Duodenal mucosa (tissue), 2 donors: ENCODE measurements at regions not wholly inside any gene's neighbourhood (a gene's known extent, or its start where the extent isn't known, plus 50 kb on each side); places are given as distances from the start of the nearest gene placed in this dataset.

Experiments used
- H3K27ac ChIP-seq: one replicate; pipeline ENCODE4 v1.7.0; 2013; ENCODE audit warnings: low read depth, low read length
- H3K27me3 ChIP-seq, 2 donors: one replicate each; pipeline ENCODE4 v1.7.0; 2013; ENCODE audit warnings: low read length in 2 of 2, control low read depth in 1 of 2; ENCODE audit not compliant: insufficient read depth in 2 of 2, control insufficient read depth in 1 of 2
- H3K36me3 ChIP-seq, 2 donors: one replicate each; pipeline ENCODE4 v1.7.0; 2013; ENCODE audit warnings: low read length in 2 of 2, control low read depth in 1 of 2; ENCODE audit not compliant: insufficient read depth in 2 of 2, control insufficient read depth in 1 of 2
- H3K4me1 ChIP-seq, 2 donors: one replicate each; pipeline ENCODE4 v1.7.0; 2013; ENCODE audit warnings: low read length in 2 of 2, control low read depth in 1 of 2; ENCODE audit not compliant: insufficient read depth in 2 of 2, control insufficient read depth in 1 of 2
- H3K4me3 ChIP-seq, 2 donors: one replicate each; pipeline ENCODE4 v1.7.0; 2013; ENCODE audit warnings: low read length in 2 of 2, low read depth in 1 of 2
- H3K9ac ChIP-seq, 2 donors: one replicate each; pipeline ENCODE4 v1.7.0; 2013; ENCODE audit warnings: low read length in 2 of 2, low read depth in 1 of 2
- H3K9me3 ChIP-seq, 2 donors: one replicate each; pipeline ENCODE4 v1.7.0; 2013; ENCODE audit warnings: low read length in 2 of 2, control low read depth in 1 of 2; ENCODE audit not compliant: control insufficient read depth in 1 of 2

DNA sequence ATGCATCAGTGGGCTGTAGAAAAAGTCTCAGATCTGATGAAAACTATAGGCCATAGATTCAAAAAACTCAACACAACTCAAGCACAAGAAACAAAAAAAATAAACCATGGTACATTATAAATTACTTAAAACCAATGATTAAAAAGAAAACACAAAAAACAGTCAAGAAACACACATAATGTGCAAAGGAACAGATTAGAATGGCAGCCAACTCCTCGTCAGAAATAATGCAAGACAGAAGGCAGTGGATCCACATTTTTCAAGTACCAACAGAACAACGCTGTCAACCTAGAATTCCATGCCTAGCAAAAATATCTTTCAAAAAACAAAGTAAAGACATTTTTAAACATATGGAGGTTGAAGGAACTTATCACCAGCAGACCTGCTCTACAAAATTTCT is 69.7 kb downstream of the PSMB1 start:
- H3K4me3 ChIP-seq: no peak overlapping the region
- H3K27ac ChIP-seq: no peak overlapping the region
- H3K9me3 ChIP-seq: no peaks in the 10 kb centered on the region
- no peak overlapping the region for H3K9ac ChIP-seq
- no peaks in the 10 kb centered on the region for H3K36me3 ChIP-seq
- peaks cover 0 to 3% of the 10 kb centered on the region in 2 donors for H3K4me1 ChIP-seq
- peaks cover 0 to 3% of the 10 kb centered on the region in 2 donors for H3K27me3 ChIP-seq

DNA sequence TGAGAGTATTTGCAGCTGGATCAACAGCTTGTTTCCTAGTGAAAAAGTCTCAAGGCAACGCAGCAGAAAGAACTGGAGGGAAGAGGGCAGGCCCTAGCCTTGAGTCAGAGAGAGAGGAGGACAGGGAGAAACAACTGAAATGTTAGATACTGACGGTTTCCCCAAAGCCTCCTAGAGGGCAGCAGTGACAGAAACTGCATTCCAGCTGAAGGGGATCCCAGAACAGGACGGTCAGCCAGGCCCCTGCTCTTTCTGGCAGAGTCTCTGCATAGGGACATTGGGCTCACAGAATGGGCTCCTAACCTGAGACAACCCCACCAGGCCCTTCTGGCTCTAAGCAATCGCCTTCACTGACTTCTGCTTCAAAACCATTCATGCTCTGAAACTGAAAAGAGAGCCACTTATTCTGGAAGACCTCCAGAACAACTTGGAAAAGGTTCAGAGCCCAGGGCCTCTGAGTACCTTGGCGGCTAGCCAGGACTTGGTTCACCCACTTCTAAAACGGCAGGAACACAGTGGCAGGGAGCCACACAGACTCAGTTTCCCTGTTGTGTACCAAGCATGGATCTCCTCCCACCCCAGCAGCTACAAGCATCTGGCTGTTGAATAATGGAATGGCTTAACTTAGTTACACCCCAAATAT is 72.9 kb downstream of the PSMB1 start:
- H3K27me3 ChIP-seq: no peaks in the 10 kb centered on the region
- no peaks in the 10 kb centered on the region for H3K9me3 ChIP-seq
- no peaks in the 10 kb centered on the region for H3K36me3 ChIP-seq
- no peak overlapping the region for H3K27ac ChIP-seq
- H3K9ac ChIP-seq: no peak overlapping the region
- H3K4me1 ChIP-seq: peaks cover 0 to 3% of the 10 kb centered on the region in 2 donors
- H3K4me3 ChIP-seq: no peak overlapping the region

DNA sequence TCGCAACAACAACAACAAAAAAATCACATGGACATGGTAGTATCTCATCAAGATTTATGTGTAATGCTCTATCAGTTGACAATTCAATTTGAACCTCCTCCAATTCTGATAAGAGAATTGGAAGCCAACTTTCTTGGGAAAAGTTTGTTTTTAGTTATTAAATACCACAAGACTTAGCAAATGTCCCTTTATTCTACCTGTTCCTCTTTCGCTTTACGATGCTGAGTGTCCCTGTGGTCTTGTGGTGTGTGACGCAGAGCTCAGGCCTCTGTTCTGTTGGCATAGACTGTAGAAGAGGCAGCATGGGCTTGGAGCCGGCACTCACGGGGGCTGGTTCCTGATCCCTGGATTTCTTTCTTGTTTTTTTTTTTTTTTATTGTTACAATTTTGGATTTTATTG is 76.7 kb downstream of the PSMB1 start:
- H3K4me1 ChIP-seq: peaks cover 0 to 3% of the 10 kb centered on the region in 2 donors
- H3K36me3 ChIP-seq: no peaks in the 10 kb centered on the region
- no peaks in the 10 kb centered on the region for H3K9me3 ChIP-seq
- H3K9ac ChIP-seq: no peak overlapping the region
- peaks cover 3 to 4% of the 10 kb centered on the region in 2 donors for H3K27me3 ChIP-seq
- H3K27ac ChIP-seq: no peak overlapping the region
- H3K4me3 ChIP-seq: no peak overlapping the region

DNA sequence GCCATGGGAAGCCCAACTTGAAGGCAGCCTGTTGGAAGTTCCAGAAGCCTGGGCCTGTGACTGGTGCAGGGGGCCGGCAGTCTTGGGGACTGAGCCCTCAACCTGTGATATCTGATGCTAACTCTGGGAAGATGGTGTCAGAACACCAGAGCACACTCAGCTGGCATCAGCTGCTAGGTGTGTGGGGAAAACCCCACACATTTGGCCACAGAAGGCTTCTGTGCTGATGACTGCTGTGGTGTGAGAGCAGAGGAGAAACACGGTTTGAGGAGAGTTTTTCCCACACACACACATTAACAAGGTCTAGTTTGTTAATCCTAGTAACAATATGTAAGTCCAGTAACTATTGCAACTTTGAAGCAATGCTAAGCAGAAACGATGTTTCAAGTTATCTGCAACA is 78.0 kb downstream of the PSMB1 start:
- Histone ChIP-seq H3K36me3 (no peaks in the 10 kb centered on the region), H3K4me1 (peaks cover 0 to under 1% of the 10 kb centered on the region in 2 donors), H3K27ac (no peak overlapping the region), H3K9me3 (no peaks in the 10 kb centered on the region), H3K4me3 (no peak overlapping the region), H3K27me3 (peaks cover 3 to 4% of the 10 kb centered on the region in 2 donors), H3K9ac (no peak overlapping the region)

DNA sequence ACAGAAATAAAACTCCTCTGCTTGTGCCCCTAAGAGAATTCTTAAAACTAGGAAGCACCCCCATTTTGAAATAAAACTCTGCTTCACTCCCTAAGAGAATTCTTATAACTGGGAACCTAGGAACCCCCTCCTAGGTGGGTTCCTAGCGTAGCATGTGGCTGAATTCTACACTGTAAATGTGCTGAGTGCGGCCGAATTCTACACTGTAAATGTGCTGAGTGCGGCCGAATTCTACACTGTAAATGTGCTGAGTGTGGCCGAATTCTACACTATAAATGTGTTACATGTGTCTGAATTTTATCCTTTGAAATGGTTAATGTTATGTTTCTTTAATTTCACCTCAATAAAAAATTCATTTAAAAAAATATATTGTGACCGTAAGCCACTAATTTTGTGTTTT is 79.3 kb downstream of the PSMB1 start:
- no peak overlapping the region for H3K4me3 ChIP-seq
- H3K27me3 ChIP-seq: peaks cover 3 to 4% of the 10 kb centered on the region in 2 donors
- no peaks in the 10 kb centered on the region for H3K9me3 ChIP-seq
- H3K36me3 ChIP-seq: no peaks in the 10 kb centered on the region
- no peaks in the 10 kb centered on the region for H3K4me1 ChIP-seq
- no peak overlapping the region for H3K9ac ChIP-seq
- no peak overlapping the region for H3K27ac ChIP-seq

DNA sequence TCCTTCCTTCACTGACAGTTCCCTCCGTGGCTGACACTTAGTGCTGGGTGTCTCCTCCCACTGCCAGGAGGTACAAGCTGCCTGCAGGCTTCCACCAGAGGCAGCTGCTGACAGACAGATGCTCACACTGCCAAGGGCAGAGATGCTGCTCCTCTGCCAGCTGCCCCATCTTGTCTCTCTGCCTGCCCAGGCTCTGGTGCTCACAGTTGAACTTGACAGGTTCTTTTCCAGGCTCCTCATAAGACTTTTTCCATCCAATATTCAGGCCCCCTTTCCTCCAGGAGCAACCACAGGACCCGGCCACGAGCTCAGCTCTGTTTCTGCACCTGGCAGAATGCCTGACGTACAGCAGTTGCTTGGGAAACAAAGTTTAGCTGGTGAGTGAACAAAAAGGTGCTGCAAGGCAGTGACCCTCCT is 79.8 kb downstream of the PSMB1 start:
- H3K27ac ChIP-seq: no peak overlapping the region
- H3K9ac ChIP-seq: no peak overlapping the region
- no peaks in the 10 kb centered on the region for H3K9me3 ChIP-seq
- H3K27me3 ChIP-seq: peaks cover 3 to 4% of the 10 kb centered on the region in 2 donors
- no peaks in the 10 kb centered on the region for H3K4me1 ChIP-seq
- H3K36me3 ChIP-seq: no peaks in the 10 kb centered on the region
- no peak overlapping the region for H3K4me3 ChIP-seq

DNA sequence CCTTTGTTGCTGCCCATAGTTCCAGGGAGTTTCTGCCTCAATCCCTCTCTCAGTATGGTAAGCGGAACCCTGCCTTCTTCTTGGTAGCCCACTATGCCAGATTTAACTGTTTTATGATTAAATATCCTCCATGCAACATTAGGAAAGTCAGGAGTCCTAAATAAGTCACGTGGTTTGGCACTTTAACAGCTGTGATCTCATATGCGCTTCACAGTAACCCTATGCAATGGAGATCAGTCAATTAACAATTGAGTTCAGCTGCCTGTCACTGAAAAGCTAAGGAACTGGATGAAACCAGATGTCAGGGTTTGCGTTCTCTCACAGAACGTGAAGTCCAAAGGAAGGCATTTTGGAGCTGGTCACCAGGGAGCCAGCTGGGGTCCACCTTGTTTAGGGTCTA is 81.6 kb downstream of the PSMB1 start:
- H3K4me3 ChIP-seq: no peak overlapping the region

DNA sequence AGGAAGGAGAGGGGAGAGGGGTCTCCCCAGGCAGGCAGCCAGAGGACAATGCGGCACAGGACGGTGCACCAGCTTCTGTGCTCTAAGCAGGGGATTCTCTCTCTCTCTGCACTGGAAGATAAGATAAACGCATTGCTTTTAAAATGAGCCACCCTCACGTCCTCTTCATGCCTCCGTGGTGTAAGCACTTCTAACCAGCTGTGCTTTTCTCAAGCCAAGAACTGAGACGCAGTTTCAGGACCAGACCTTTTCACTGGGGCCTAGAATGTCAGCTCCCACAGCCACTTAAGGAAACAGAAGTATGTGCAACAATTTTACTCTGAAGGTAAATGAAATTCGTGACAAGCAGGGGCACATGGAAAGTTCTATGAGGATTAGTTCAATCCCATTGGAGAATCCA is 82.4 kb downstream of the PSMB1 start:
- no peaks in the 10 kb centered on the region for H3K36me3 ChIP-seq
- peaks cover 6 to 7% of the 10 kb centered on the region in 2 donors for H3K9me3 ChIP-seq
- H3K4me3 ChIP-seq: no peak overlapping the region
- H3K9ac ChIP-seq: no peak overlapping the region
- H3K27me3 ChIP-seq: peaks cover 3 to 4% of the 10 kb centered on the region in 2 donors
- H3K4me1 ChIP-seq: no peaks in the 10 kb centered on the region
- no peak overlapping the region for H3K27ac ChIP-seq

More for the DNA sequence above, 81.6 kb downstream of the PSMB1 start:
- Histone ChIP-seq H3K9ac (no peak overlapping the region), H3K36me3 (no peaks in the 10 kb centered on the region), H3K27ac (no peak overlapping the region), H3K9me3 (peaks cover 3 to 5% of the 10 kb centered on the region in 2 donors), H3K4me1 (no peaks in the 10 kb centered on the region), H3K27me3 (peaks cover 3 to 4% of the 10 kb centered on the region in 2 donors)

DNA sequence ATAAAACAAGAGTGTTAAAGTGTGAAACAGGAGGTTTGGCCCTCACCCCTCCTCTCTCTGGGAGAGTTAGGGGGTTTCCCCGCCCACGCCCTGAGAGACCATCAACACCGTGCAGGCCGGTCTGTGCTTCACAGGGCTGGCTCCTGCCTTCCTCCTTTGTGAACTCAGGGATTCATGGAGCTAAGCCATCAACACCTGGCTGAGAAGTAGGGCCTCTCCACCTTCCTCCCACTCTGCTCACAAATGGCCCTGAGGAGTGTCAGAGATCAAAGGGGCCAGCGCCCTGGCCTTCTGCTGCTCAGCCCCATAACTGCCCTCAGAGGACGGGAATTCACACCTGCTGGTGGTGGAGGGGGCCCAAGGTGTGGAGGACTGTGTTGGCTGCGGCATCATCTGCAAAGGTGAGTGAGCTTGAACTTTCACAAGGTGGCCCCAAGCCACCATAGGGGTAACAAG is 88.6 kb downstream of the PSMB1 start:
- no peaks in the 10 kb centered on the region for H3K36me3 ChIP-seq
- H3K27me3 ChIP-seq: no peaks in the 10 kb centered on the region
- H3K27ac ChIP-seq: no peak overlapping the region
- H3K9ac ChIP-seq: no peak overlapping the region
- peaks cover 0 to 5% of the 10 kb centered on the region in 2 donors for H3K4me1 ChIP-seq
- H3K4me3 ChIP-seq: no peak overlapping the region
- H3K9me3 ChIP-seq: peaks cover 6 to 12% of the 10 kb centered on the region in 2 donors

DNA sequence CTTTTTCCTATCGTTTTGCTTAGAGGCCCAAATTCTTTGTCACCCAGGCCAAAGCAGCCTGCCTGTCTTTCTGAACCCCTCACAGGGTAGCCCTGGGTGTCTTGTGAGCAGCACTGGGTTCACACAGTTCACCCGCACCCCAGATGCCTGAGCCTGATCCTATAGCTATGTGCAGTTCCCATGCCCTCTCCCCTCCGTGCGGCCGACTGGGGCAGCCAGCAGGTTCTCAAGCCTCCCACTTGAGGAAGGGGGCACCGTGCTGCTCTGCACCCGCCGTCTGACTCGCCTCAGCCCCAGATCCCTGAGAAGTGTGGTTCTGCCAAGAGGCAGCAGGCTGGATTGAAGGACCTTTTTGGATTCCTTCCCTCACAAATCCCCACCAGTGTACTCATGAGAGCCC is 89.0 kb downstream of the PSMB1 start:
- Histone ChIP-seq H3K4me3 (no peak overlapping the region), H3K27ac (no peak overlapping the region), H3K4me1 (peaks cover 0 to 6% of the 10 kb centered on the region in 2 donors), H3K36me3 (no peaks in the 10 kb centered on the region), H3K9ac (no peak overlapping the region), H3K9me3 (peaks cover 6 to 12% of the 10 kb centered on the region in 2 donors), H3K27me3 (no peaks in the 10 kb centered on the region)
